WI38 (cell line): ENCODE measurements at regions not wholly inside any gene's neighbourhood (a gene's known extent, or its start where the extent isn't known, plus 50 kb on each side); places are given as distances from the start of the nearest gene placed in this dataset.

Experiments
- H3K4me3 ChIP-seq: 2 replicates; pipeline ENCODE4 v1.5.1; 2011; ENCODE audit warnings: low read depth, mild to moderate bottlenecking, control low read depth, low read length
- CTCF ChIP-seq: IDR thresholded peaks from 2 replicates; pipeline ENCODE4 v1.5.1; 2012; ENCODE audit warnings: low read depth, mild to moderate bottlenecking, control low read depth, low read length

- no peak overlapping the region for H3K4me3 ChIP-seq
- TF ChIP-seq CTCF = no peak
These were observed 116.8 kb upstream of the PRICKLE1 start for GRCh38 chr12:42706321-42706720.

DNA sequence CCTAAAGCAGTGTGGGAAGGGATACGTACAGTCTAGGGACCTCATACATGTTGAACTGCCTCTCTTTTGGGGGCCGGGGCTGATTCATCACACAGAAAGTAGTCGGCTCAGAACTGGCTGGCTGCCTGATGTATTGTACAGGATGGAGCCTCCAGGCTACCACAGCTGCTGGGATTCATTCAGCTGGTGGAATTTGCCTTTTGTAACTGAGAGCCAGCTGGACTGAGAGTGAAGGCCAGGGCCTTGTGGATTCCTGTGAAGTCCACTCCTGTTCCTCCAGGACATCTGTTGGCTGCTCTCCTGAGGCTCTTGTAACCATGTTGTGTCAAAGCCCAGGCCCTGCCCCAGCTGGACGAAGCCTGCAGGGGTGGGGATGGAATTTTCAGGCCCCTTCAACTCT, 116.3 kb upstream of the PRICKLE1 start:
- no peak for TF ChIP-seq CTCF
- H3K4me3 ChIP-seq = no peak overlapping the region

DNA sequence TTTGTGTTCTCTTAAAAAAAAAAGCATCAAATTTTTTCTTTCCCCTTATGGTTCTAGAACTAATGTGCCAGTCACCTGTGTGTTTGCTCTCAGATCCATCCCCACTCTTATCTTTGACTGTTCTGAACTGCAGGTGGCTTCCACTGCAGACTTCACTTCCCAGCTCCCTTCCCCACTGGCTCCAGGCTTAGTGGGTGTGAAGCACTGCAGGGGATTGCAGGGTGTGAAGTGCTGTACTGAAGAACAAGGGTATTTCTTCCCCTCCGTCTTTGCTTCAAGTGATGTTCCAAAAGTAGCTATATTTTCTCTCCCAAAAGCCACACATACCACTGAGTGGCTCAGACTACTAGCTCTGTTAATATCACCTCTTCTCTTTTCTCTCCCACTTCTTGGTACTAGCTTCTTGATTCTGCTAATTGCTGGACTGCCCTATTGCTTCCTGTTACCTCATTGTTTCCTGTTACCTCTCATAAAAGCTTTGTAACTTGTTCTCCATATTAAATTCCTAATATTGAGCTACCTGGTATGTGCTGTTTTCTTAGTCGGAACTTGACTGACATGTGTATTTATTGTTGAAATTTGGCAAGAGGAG, 115.4 kb upstream of the PRICKLE1 start:
- H3K4me3 ChIP-seq = no peak overlapping the region
- no peak for TF ChIP-seq CTCF

GRCh38 chr12:42704340-42704739, 114.8 kb upstream of the PRICKLE1 start:
- TF ChIP-seq CTCF = no peak
- H3K4me3 ChIP-seq = no peak overlapping the region

- TF ChIP-seq CTCF = no peak
- H3K4me3 ChIP-seq = no peak overlapping the region
These were observed 111.5 kb upstream of the PRICKLE1 start for GRCh38 chr12:42701084-42701483.

GRCh38 chr12:42698213-42698612, 108.7 kb upstream of the PRICKLE1 start:
- no peak for TF ChIP-seq CTCF
- H3K4me3 ChIP-seq = no peak overlapping the region

DNA sequence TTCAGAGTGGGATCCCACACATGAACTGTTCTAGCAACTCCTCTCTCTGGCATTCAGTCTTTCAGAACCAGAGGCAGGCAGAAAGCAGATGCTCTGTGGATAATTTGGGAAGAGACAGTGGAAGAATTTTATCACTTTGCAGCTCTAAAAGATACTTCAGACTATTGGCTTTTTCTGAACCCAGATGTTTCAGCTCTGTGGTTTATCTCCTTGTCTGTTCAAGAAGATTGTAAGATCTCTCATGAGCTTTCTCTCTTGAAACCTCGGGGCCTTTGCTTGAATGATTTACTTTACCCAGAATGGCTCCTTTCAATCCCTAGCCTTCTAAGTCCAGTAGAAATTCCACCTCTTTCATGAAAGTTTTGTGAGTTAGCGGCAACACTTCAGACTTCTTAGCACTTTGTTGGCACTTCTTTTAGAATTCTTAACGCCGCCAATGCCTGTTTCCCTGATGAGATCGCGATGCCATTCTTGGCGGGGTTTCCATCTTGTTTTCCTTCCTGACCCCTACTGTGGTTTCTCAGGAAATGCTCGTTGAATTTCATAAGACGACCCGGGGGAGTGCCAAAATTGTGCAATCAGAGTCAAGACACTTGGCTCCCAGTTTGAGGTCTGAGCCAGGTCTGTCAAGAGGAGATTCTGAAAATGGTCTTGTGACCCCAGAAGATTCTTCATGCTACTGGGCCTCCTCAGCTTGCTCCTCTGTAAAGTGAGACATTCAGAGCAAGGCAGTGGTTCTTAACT, 107.0 kb upstream of the PRICKLE1 start:
- no peak for TF ChIP-seq CTCF
- no peak overlapping the region for H3K4me3 ChIP-seq
